IPS-20b (cell line): ENCODE measurements at regions not wholly inside any gene's neighbourhood (a gene's known extent, or its start where the extent isn't known, plus 50 kb on each side); places are given as distances from the start of the nearest gene placed in this dataset.

Source experiments
- H3K27ac ChIP-seq: one replicate; pipeline ENCODE4 v1.5.1; 2013; ENCODE audit warnings: low read length
- H3K27me3 ChIP-seq: 2 replicates; pipeline ENCODE4 v1.6.1; 2013; ENCODE audit warnings: mild to moderate bottlenecking, low read length, inconsistent platforms; ENCODE audit not compliant: insufficient read depth
- H3K36me3 ChIP-seq: 2 replicates; pipeline ENCODE4 v1.6.1; 2013; ENCODE audit warnings: low read depth, mild to moderate bottlenecking, inconsistent platforms, low read length, moderate library complexity; ENCODE audit not compliant: insufficient read depth
- H3K4me1 ChIP-seq: 2 replicates; pipeline ENCODE4 v1.6.1; 2013; ENCODE audit warnings: mild to moderate bottlenecking, control low read depth, inconsistent platforms, low read length, moderate library complexity; ENCODE audit not compliant: insufficient read depth
- H3K4me3 ChIP-seq: 2 replicates; pipeline ENCODE4 v1.5.1; 2013; ENCODE audit warnings: mild to moderate bottlenecking, low read length, inconsistent platforms
- H3K9ac ChIP-seq: 2 replicates; pipeline ENCODE4 v1.6.1; 2013; ENCODE audit warnings: low read depth, mild to moderate bottlenecking, inconsistent platforms, low read length, moderate library complexity
- H3K9me3 ChIP-seq: 2 replicates; pipeline ENCODE4 v1.6.1; 2013; ENCODE audit warnings: mild to moderate bottlenecking, low read depth, low read length, inconsistent platforms; ENCODE audit not compliant: insufficient read depth

DNA sequence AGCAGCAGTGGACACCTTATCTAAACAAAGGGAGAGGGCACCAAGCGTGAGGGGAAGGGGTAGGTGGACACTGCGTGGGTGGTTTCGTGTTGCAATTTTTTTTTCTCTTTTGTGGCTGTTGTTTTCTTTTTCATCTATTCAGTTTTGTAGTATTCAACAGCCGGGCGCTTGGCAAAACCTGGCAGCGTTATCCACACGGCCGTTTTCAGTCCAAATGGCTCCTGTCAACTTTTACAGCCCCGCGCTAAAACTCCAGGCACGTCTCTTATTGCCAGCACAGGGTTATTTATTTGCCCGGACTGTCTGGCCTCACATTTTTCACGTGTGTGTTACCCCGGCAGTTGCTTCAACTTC is 192.2 kb downstream of the BCOR start:
- H3K27ac ChIP-seq, result no peak overlapping the region
- peaks cover 15% of the 10 kb centered on the region for H3K27me3 ChIP-seq
- no peaks in the 10 kb centered on the region for H3K36me3 ChIP-seq
- peaks cover 3% of the 10 kb centered on the region; the same call in 1 of the 2 replicates for H3K4me1 ChIP-seq
- H3K9me3 ChIP-seq, result no peaks in the 10 kb centered on the region
- H3K4me3 ChIP-seq, result no peak overlapping the region
- no peak overlapping the region for H3K9ac ChIP-seq

DNA sequence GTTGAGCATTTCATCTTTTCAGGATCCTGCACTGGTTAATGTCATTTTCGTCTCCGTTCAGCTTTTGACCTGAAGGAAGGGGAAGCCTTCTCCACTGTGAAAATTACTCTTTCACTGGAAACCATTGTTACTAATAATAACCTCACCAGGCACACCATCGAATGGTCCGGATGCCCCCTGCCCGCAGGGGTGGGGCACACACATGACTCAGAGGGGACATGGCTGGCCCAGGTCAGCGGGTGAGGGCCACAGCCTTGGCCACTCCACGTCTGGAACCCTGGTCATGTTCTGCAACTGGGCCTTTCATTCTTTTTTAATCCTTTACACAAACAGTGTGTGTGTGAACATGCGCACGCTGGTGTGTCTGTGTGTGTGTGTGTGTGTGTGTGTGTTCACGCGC is 191.8 kb downstream of the BCOR start:
- Histone ChIP-seq H3K4me3 (no peak overlapping the region), H3K27ac (no peak overlapping the region), H3K9me3 (no peaks in the 10 kb centered on the region), H3K27me3 (peaks cover 11% of the 10 kb centered on the region), H3K4me1 (peaks cover 2% of the 10 kb centered on the region; the same call in 1 of the 2 replicates), H3K36me3 (no peaks in the 10 kb centered on the region), H3K9ac (no peak overlapping the region)

DNA sequence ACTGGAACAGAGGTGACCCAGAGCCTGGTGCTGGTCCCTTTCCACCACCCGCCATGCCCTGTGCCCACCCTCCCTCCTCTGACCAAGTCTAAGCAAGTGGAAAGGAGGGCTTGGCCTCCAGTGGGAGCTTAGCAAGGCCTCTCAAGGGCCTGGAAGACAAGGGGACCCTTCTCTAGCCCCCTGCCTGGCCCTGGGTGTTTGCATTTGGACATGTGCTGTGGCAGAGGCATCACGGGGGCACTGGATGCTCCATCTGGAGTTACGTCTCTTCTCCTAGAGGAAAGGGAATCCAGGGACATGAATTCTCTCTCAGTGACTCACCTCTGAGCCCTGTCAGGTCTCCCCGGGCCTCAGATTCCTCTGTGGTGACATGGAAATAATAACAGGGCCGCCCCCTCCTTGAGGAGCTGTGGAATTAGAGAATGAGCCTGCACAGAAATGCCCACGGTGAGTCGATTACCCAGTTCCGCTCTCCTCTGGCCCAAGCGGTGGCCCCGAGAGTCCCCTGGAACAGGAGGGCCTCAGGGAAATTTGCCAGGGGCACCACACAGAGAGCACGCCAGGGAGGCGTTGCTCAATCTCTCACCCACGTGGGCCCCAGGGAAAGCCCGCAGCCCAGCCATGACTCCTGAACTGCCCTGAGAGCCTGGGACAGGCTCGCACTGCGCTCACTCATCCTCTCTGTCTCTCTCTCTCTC is 189.6 kb downstream of the BCOR start:
- Histone ChIP-seq H3K36me3 (no peaks in the 10 kb centered on the region), H3K4me3 (no peak overlapping the region), H3K4me1 (no peaks in the 10 kb centered on the region), H3K9ac (no peak overlapping the region), H3K27me3 (no peaks in the 10 kb centered on the region), H3K9me3 (no peaks in the 10 kb centered on the region), H3K27ac (no peak overlapping the region)

DNA sequence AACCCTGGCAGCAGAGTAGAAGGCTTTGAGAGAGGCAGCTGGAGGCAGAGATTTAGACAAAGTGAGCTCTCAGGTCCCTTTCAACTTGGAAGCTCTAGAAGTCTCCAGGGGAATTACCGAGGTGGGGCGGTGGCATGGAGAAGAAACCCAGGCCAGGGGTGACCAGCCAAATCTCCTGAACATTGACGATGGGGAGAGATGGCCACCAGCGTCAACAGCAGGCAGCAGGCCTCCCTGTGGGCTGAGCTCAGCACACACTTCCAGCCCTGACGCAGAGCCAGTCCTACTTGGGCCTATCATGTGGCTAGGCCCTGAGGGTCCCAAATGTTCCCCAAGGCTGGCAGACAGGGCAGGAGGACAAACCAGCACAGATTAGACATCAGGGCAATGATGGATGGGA is 187.8 kb downstream of the BCOR start:
- Histone ChIP-seq H3K36me3 (no peaks in the 10 kb centered on the region), H3K27me3 (no peaks in the 10 kb centered on the region), H3K4me3 (no peak overlapping the region), H3K9ac (no peak overlapping the region), H3K4me1 (no peaks in the 10 kb centered on the region), H3K27ac (no peak overlapping the region), H3K9me3 (no peaks in the 10 kb centered on the region)

DNA sequence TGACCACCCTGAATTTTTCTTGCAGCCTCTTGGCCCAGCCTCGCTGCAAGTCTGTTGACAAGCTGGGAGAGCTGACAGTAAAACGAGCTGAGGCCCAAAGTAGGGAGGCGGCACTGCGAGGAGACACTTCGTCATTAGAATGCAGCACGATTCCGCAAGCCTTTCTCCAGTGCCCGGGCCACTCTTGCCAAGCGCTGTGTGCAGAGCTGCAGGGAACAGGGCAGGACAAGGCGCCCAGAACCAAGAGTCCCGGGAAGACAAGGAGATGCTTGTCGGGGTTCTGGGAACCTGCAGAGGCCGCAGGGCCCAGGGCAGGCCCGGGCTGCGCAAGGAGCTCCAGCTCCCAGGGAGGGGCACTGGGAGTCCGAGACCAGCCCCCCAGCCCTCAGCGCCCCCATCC is 187.1 kb downstream of the BCOR start:
- no peaks in the 10 kb centered on the region for H3K4me1 ChIP-seq
- H3K36me3 ChIP-seq, result no peaks in the 10 kb centered on the region
- H3K9me3 ChIP-seq, result no peaks in the 10 kb centered on the region

DNA sequence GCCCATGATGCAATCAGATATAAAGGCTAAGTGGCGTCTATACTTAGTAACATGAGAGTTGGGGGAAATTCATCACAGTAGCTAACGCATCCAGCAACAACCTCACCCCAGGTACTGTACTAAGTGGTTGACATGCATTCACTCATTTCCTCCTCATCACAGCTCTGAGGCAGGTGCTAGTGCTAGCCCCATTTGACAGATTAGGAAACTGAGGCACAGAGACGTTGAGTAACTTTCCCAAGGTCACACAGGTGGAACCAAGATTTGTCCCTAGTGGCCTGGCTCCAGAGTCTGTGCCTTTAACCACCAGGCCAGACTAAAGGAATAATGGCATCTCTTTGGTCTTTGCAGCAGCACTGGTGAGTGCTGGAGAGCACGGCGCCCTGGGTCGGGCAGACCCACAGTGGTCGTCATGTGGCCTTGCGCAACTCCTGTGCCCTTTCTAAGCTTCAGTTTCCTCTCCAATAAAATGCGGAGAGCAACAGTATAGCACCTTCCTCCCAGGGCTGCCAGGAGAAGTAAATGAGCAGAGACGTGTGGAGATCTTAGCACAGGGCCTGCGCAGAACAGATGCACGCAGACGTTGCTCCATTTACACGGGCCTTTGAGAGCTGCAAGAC is 186.4 kb downstream of the BCOR start:
- Histone ChIP-seq H3K27me3 (no peaks in the 10 kb centered on the region), H3K9ac (no peak overlapping the region), H3K4me3 (no peak overlapping the region)

More for the DNA sequence above, 187.1 kb downstream of the BCOR start:
- H3K27ac ChIP-seq, result no peak overlapping the region
- H3K4me3 ChIP-seq, result no peak overlapping the region
- no peak overlapping the region for H3K9ac ChIP-seq
- H3K27me3 ChIP-seq, result no peaks in the 10 kb centered on the region

DNA sequence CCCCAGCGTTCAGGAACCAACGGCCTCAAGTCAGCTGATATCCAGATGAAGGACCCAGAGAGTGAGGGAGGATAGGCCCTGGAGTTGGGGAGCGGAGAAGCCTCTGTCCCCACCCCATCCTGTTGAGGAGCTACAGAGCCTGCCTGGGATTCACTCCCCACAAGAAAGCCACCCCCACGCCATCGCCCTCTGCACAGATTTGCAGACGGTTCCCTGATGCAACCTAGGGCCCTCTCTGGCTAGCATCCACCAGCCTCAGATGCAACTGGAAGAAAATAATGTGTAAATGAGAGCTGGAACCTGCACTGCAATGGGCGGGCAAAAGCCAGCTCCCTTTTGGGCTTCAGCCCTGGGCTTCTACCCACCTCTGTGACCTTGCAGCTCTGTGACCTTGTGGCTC is 185.6 kb downstream of the BCOR start:
- H3K9me3 ChIP-seq, result no peaks in the 10 kb centered on the region
- no peak overlapping the region for H3K9ac ChIP-seq
- no peak overlapping the region for H3K27ac ChIP-seq
- no peaks in the 10 kb centered on the region for H3K36me3 ChIP-seq
- no peaks in the 10 kb centered on the region for H3K27me3 ChIP-seq
- H3K4me3 ChIP-seq, result no peak overlapping the region
- H3K4me1 ChIP-seq, result no peaks in the 10 kb centered on the region

More for the DNA sequence above, 186.4 kb downstream of the BCOR start:
- no peaks in the 10 kb centered on the region for H3K4me1 ChIP-seq
- H3K9me3 ChIP-seq, result no peaks in the 10 kb centered on the region
- no peaks in the 10 kb centered on the region for H3K36me3 ChIP-seq
- H3K27ac ChIP-seq, result no peak overlapping the region

DNA sequence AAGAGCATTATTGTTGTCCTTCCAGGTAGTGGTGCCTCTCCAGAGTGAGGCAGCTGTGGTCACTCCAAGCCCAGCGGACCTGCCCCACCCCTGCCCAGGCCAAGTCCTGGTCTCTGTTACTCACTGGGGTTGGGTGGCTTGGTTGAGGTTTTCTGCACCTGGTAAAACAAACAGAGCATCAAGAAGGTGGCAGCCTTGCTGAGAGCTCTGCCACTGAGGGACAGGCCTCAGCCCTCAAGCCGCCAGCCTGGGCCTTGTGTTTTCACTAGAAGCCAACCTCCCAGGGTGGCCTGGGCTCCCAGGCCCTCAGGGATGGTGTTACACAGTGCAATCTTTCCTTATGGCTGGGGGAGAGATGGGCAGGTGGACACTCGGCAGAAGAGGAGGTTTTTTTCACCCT is 182.7 kb downstream of the BCOR start:
- Histone ChIP-seq H3K27me3 (no peaks in the 10 kb centered on the region), H3K9ac (no peak overlapping the region), H3K27ac (no peak overlapping the region), H3K36me3 (no peaks in the 10 kb centered on the region), H3K4me3 (no peak overlapping the region), H3K4me1 (no peaks in the 10 kb centered on the region), H3K9me3 (no peaks in the 10 kb centered on the region)

DNA sequence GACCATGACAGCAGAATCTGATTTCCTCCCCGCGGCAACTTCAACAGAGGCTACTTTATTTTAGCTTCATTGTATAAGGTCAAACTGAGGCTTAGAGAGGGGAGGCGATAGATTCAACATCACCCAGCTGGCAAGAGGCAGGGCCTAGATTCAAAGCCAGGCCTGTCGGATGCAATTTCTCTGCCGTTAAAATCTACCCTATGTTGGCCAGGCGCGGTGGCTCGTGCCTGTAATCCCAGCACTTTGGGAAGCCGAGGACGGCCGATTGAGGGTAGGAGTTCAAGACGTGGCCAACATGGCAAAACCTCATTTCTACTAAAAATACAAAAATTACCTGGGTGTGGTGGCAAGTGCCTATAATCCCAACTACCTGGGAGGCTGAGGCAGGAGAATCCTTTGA is 182.2 kb downstream of the BCOR start:
- H3K9ac ChIP-seq, result no peak overlapping the region
- H3K36me3 ChIP-seq, result no peaks in the 10 kb centered on the region
- H3K9me3 ChIP-seq, result no peaks in the 10 kb centered on the region

DNA sequence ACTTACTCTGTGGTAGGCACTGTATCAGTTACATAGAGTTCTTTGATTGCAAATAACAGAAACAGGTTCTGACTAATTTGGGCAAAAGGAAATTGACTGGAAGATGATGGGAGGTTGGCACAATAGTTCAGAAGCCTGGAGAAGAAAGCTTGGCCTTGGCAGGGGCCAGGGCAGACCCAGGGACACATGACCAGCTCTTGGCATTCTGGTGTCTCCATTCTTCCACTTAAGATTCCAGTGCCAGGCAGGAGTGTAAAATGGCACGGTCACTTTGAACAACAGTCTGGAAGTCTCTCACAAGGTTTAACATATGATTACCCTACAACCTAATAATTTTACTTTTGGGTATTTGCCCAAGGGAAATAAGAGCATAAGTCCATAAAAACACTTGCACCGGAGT is 175.9 kb downstream of the BCOR start:
- H3K27ac ChIP-seq, result no peak overlapping the region
- no peaks in the 10 kb centered on the region for H3K27me3 ChIP-seq
- H3K9ac ChIP-seq, result no peak overlapping the region
- H3K4me1 ChIP-seq, result no peaks in the 10 kb centered on the region
- no peak overlapping the region for H3K4me3 ChIP-seq
- H3K36me3 ChIP-seq, result no peaks in the 10 kb centered on the region
- no peaks in the 10 kb centered on the region for H3K9me3 ChIP-seq

More for the DNA sequence above, 182.2 kb downstream of the BCOR start:
- Histone ChIP-seq H3K27ac (no peak overlapping the region), H3K27me3 (no peaks in the 10 kb centered on the region), H3K4me3 (no peak overlapping the region), H3K4me1 (no peaks in the 10 kb centered on the region)

DNA sequence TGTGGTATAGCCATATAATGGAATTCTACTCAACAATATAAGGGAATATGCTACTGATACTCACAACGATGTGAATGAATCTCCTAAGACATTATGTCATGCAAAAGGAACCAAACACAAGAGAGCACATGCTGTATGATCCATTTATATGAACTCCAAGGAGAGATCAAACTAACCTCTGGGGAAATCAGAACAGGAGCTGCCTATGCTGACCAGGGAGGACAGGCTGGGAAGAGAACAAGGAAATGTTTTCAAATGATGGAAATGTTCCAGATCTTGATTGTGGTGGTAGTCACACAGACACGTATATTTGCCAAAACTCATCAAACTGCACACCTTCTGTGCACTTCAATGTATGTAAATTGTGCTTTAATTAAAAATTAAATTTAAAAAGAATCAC is 175.3 kb downstream of the BCOR start:
- Histone ChIP-seq H3K4me3 (no peak overlapping the region), H3K27me3 (no peaks in the 10 kb centered on the region), H3K9me3 (no peaks in the 10 kb centered on the region), H3K4me1 (no peaks in the 10 kb centered on the region), H3K9ac (no peak overlapping the region), H3K36me3 (no peaks in the 10 kb centered on the region), H3K27ac (no peak overlapping the region)

DNA sequence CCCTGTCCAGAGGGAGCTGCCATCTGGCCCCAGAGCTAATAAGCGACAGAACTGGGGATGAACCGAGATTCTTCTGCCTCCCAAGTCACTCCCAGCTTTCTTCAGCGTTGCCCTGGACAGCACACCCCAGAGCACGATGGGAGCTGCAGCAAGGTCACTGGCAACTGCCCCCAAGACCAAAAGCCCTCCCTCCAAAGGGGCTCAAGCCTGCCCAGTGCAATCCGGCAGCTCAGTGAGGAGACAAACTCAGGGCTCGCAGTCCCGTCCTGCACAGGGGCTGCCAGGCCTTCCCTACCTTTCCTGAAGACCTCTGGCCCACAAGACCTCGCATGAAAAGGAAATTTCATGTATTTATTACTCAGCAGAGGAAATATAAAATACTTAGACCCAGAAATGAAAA is 174.8 kb downstream of the BCOR start:
- Histone ChIP-seq H3K4me1 (no peaks in the 10 kb centered on the region), H3K9me3 (no peaks in the 10 kb centered on the region), H3K27ac (no peak overlapping the region), H3K27me3 (no peaks in the 10 kb centered on the region), H3K9ac (no peak overlapping the region), H3K4me3 (no peak overlapping the region), H3K36me3 (no peaks in the 10 kb centered on the region)
